Adrenal gland (tissue), 9 donors: ENCODE measurements at regions not wholly inside any gene's neighbourhood (a gene's known extent, or its start where the extent isn't known, plus 50 kb on each side); places are given as distances from the start of the nearest gene placed in this dataset.

Source experiments
- DNase-seq, 7 donors: peaks; one replicate each; pipeline ENCODE4 v3.0.0-alpha.2; 2019 to 2020
- H3K27ac ChIP-seq, 5 donors: fragments of 200-600 bp; sonication (generic) in 4 of 5; 1 replicate in 3 of 5; 2 replicates in 2 of 5; pipeline versions ENCODE4 v1.5.1 to v1.8.0; 2016 to 2020; ENCODE audit warnings: mild to moderate bottlenecking in 1 of 5
- H3K27me3 ChIP-seq: fragments of 200-600 bp; 2 replicates; pipeline ENCODE4 v1.8.0; 2021
- H3K36me3 ChIP-seq, 2 donors: fragments of 200-600 bp; replicated peaks in 1 of 2; 1 replicate in 1 of 2; 2 replicates in 1 of 2; pipeline versions ENCODE4 v1.5.1 to v1.8.0; 2018 to 2022
- H3K4me1 ChIP-seq, 2 donors: fragments of 200-600 bp; replicated peaks in 1 of 2; 1 replicate in 1 of 2; 2 replicates in 1 of 2; pipeline versions ENCODE4 v1.5.1 to v1.8.0; 2018 to 2021
- H3K4me3 ChIP-seq, 4 donors: fragments of 200-600 bp; sonication (generic) in 3 of 4; one replicate each; pipeline ENCODE4 v1.5.1; 2016 to 2018
- H3K9me3 ChIP-seq, 3 donors: fragments of 200-600 bp; sonication (generic) in 1 of 3; replicated peaks in 1 of 3; 1 replicate in 2 of 3; 2 replicates in 1 of 3; pipeline versions ENCODE4 v1.5.1 to v1.8.0; 2016 to 2021
- POLR2A ChIP-seq, 2 donors: fragments of 450-650 bp; IDR thresholded peaks; one replicate each; pipeline ENCODE4 v1.6.1; 2017; ENCODE audit warnings: antibody characterized with exemption in 2 of 2, mild to moderate bottlenecking in 2 of 2, moderate library complexity in 1 of 2
- WGBS, 4 donors: extraction: QIAGEN DNeasy Blood & Tissue Kit in 2 of 4; methylation state at CpG; one replicate each; pipeline versions ENCODE4 v1.1.5 to v1.1.7; 2013 to 2017; 5-methylcytosine and 5-hydroxymethylcytosine counted together
- intact Hi-C, 2 donors: fragments of 100-400 bp; cut with DNase I; formaldehyde crosslinking; loops; one replicate each; pipeline versions ENCODE4 v1.14.1 to v1.15.0; 2022 to 2023
- TF ChIP-seq, protein P1 (sequence below), 6 experiments: fragments of 450-650 bp in 4 of 6; fragments of 200-600 bp in 2 of 6; sonication (generic) in 1 of 6; IDR thresholded peaks; 1 replicate in 5 of 6; 2 replicates in 1 of 6; pipeline versions ENCODE4 v1.5.1 to v1.8.0; 2016 to 2021; ENCODE audit warnings: antibody characterized with exemption in 6 of 6, mild to moderate bottlenecking in 2 of 6, moderate library complexity in 1 of 6
- donor health status: healthy with polysubstance abuse.
- donor health status: Bipolar disorder and iron deficiency.
- donor health status: DM: yes; HTN: yes; CAD: no.
- donor health status: DM: no; HTN: no; CAD: no.
- donor health status: DM: no; HTN: no; CAD: no.

DNA sequence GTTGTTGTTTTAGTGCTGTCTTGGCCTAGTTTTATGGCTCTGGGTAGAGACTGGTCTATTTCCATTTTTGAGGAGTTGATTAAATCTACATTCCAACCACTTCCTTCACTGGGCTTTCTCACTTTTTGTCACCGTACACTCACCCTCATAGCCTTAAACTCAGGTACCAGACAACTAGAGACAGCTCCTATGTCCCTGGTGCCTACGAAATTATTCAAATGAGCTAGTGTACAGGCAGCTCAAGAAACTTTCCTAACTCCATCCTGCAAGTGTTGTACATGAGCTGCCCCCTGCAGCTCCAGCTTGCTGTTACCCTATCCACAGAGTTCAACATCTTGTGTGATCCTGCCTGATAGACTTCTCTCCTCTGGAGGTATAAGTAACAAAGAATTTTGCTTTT is 704.8 kb upstream of the RGS18 start:
- Histone ChIP-seq H3K4me1 (no peaks in the 10 kb centered on the region), H3K27me3 (no peaks in the 10 kb centered on the region), H3K4me3 (no peak overlapping the region), H3K9me3 (no peaks in the 10 kb centered on the region), H3K36me3 (no peaks in the 10 kb centered on the region), H3K27ac (no peak overlapping the region)
- TF ChIP-seq, protein P1, sequence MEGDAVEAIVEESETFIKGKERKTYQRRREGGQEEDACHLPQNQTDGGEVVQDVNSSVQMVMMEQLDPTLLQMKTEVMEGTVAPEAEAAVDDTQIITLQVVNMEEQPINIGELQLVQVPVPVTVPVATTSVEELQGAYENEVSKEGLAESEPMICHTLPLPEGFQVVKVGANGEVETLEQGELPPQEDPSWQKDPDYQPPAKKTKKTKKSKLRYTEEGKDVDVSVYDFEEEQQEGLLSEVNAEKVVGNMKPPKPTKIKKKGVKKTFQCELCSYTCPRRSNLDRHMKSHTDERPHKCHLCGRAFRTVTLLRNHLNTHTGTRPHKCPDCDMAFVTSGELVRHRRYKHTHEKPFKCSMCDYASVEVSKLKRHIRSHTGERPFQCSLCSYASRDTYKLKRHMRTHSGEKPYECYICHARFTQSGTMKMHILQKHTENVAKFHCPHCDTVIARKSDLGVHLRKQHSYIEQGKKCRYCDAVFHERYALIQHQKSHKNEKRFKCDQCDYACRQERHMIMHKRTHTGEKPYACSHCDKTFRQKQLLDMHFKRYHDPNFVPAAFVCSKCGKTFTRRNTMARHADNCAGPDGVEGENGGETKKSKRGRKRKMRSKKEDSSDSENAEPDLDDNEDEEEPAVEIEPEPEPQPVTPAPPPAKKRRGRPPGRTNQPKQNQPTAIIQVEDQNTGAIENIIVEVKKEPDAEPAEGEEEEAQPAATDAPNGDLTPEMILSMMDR (IDR thresholded peaks at IDR 0.05): no peak
- TF ChIP-seq POLR2A (IDR thresholded peaks at IDR 0.05): no peak
- no peak for DNase-seq
- 64 to 83% (median 75%) methylated on average over 2 of the region's 2 CpGs for WGBS, 4 donors
- intact Hi-C loops: no loop called here

DNA sequence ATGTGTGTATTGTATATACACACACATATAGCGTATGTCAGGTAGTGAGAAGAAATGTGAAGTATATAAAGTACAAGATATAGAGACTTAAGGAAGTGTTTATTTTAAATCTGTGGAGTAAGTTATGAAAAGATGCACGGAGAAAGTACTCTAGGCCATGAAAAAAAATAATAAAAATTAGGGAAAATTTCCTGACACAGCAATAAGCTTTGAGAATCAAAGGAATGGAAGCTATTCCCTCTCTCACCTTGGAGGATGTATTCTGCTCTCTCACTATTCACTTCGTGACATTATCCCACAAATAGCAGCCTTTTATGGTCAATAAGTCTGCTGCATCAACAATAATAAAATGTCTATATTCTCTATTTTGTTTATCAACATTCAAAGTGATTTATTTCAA is 700.4 kb upstream of the RGS18 start:
- Histone ChIP-seq H3K4me1 (no peaks in the 10 kb centered on the region), H3K9me3 (no peaks in the 10 kb centered on the region), H3K36me3 (no peaks in the 10 kb centered on the region), H3K27ac (no peak overlapping the region), H3K27me3 (no peaks in the 10 kb centered on the region), H3K4me3 (no peak overlapping the region)
- whole genome bisulfite sequencing, 4 donors: 66 to 81% (median 70%) methylated on average over 3 of the region's 3 CpGs
- intact Hi-C loops: no loop called here
- TF ChIP-seq, protein P1 (IDR thresholded peaks at IDR 0.05): no peak
- TF ChIP-seq POLR2A (IDR thresholded peaks at IDR 0.05): no peak
- DNase-seq: no peak

DNA sequence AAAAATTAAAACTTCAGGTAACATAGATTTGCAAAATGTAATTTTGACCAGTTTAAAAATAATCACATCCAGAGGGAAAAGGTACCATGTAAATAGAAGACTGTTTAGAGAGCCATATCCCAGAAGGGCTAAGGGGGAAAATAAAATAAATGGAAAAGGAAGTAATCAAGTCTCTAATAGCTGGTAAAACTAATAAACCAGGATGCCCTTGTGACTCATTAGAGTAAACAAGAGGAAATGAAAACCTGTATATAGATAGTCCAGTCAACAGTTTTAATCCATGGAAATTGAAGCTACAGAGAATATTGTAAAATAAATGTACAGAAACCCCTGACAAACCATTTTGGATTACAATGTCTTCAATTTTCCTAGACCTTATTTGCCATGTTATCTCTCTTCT is 698.0 kb upstream of the RGS18 start:
- H3K4me1 ChIP-seq: no peaks in the 10 kb centered on the region
- intact Hi-C loops: no loop called here
- H3K36me3 ChIP-seq: no peaks in the 10 kb centered on the region
- H3K9me3 ChIP-seq: no peaks in the 10 kb centered on the region
- no peak overlapping the region for H3K4me3 ChIP-seq
- DNase-seq: no peak
- TF ChIP-seq, protein P1 (IDR thresholded peaks at IDR 0.05): no peak
- TF ChIP-seq POLR2A (IDR thresholded peaks at IDR 0.05): no peak
- H3K27me3 ChIP-seq: no peaks in the 10 kb centered on the region
- no peak overlapping the region for H3K27ac ChIP-seq

DNA sequence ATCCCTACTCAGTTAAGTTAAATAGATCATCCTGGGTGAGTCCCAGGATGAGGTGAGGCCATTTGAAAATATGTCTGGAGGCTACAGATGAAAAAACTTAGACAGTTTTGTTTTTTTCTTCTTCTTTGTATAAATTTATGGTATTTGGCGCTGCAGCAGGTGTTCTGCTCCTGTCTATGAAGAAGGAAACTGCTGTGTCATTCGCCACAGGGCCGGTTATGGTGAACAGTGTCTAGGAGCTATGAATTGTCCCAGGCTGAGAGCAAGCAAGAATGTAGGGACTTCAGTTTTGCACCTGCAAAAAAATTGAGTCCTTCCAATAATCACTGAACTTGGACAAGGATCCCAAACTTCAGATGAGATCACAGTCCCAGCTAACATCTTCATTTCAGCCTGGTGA is 674.3 kb upstream of the RGS18 start:
- TF ChIP-seq POLR2A (IDR thresholded peaks at IDR 0.05): no peak
- TF ChIP-seq, protein P1 (IDR thresholded peaks at IDR 0.05): no peak
- 66 to 80% (median 79%) methylated on average over 3 of the region's 3 CpGs for WGBS, 4 donors
- no peaks in the 10 kb centered on the region for H3K36me3 ChIP-seq

More for the DNA sequence above, 674.3 kb upstream of the RGS18 start:
- no peaks in the 10 kb centered on the region for H3K9me3 ChIP-seq
- H3K27ac ChIP-seq: no peak overlapping the region
- H3K4me1 ChIP-seq: no peaks in the 10 kb centered on the region
- no peak overlapping the region for H3K4me3 ChIP-seq
- intact Hi-C loops: no loop called here
- no peaks in the 10 kb centered on the region for H3K27me3 ChIP-seq
- DNase-seq: no peak
